Endothelial cell of umbilical vein (primary cell): ENCODE measurements at regions not wholly inside any gene's neighbourhood (a gene's known extent, or its start where the extent isn't known, plus 50 kb on each side); places are given as distances from the start of the nearest gene placed in this dataset.

Experiments used
- BruUV-seq: library from RNA; stranded (reverse); fragments of 400-500 nt; replicated peaks from 2 replicates; lab custom pipeline; 2021; lab: Mats Ljungman, UMichigan
- CTCF ChIA-PET: fragments of 300-600, 350-600 bp; sonication (Branson Sonifier 250); formaldehyde crosslinking; loops from one replicate; lab custom pipeline; 2021; ENCODE audit warnings: antibody characterized with exemption, inconsistent platforms; lab: Charles Lee
- POLR2A ChIA-PET: fragments of 300-600, 350-600 bp; sonication (Branson Sonifier 250); formaldehyde crosslinking; loops from one replicate; lab custom pipeline; 2021; ENCODE audit warnings: antibody characterized with exemption, inconsistent platforms; lab: Charles Lee
- DNase-seq: peaks from one replicate; pipeline ENCODE4 v3.0.0-alpha.2; 2011; ENCODE audit warnings: low read depth, low spot score
- FAIRE-seq: peaks from 2 replicates; lab custom pipeline; 2011; peaks lifted over from hg19 to GRCh38; lab: Jason Lieb, UNC
- H2AFZ ChIP-seq: 2 replicates; pipeline ENCODE4 v1.6.0; 2012; ENCODE audit warnings: low read depth, low read length, control low read depth, inconsistent platforms
- H3K27ac ChIP-seq: 2 replicates; pipeline ENCODE4 v1.5.1; 2011; ENCODE audit warnings: low read depth, mild to moderate bottlenecking, control low read depth, low read length, moderate library complexity; ENCODE audit not compliant: insufficient read depth
- H3K27me3 ChIP-seq, 2 experiments: 2 replicates each; pipeline versions ENCODE4 v1.6.0 to v1.6.1; 2011; ENCODE audit warnings: low read length in 2 of 2, mixed read lengths in 1 of 2; ENCODE audit not compliant: control insufficient read depth in 2 of 2, insufficient read depth in 2 of 2
- H3K36me3 ChIP-seq, 2 experiments: 2 replicates in 1 of 2; 3 replicates in 1 of 2; pipeline ENCODE4 v1.5.1; 2011; ENCODE audit warnings: low read length in 2 of 2, mild to moderate bottlenecking in 1 of 2, moderate library complexity in 1 of 2; ENCODE audit not compliant: control insufficient read depth in 2 of 2, insufficient read depth in 2 of 2; ENCODE audit errors: extremely low read depth in 1 of 2
- H3K4me1 ChIP-seq: 3 replicates; pipeline ENCODE4 v1.5.1; 2011; ENCODE audit warnings: mild to moderate bottlenecking, low read length; ENCODE audit not compliant: control insufficient read depth, insufficient read depth; ENCODE audit errors: extremely low read depth
- H3K4me2 ChIP-seq: 2 replicates; pipeline ENCODE4 v1.6.1; 2011; ENCODE audit warnings: low read length, control low read depth, mixed read lengths; ENCODE audit not compliant: insufficient read depth
- H3K4me3 ChIP-seq, 3 experiments: fragments of 200-600 bp in 1 of 3; sonication (generic), shearing (Covaris generic) in 1 of 3; replicated peaks in 1 of 3; 2 replicates each; pipeline ENCODE4 v1.5.1; 2011 to 2016; ENCODE audit warnings: control low read depth in 3 of 3, low read length in 3 of 3, mild to moderate bottlenecking in 2 of 3, inconsistent platforms in 1 of 3, low read depth in 1 of 3, moderate library complexity in 1 of 3; ENCODE audit not compliant: insufficient read depth in 1 of 3
- H3K79me2 ChIP-seq: 2 replicates; pipeline ENCODE4 v1.6.0; 2012; ENCODE audit warnings: low read length, inconsistent platforms; ENCODE audit not compliant: control insufficient read depth, insufficient read depth
- H3K9ac ChIP-seq: replicated peaks from 2 replicates; pipeline ENCODE3; 2011; ENCODE audit warnings: low read length, control low read depth; ENCODE audit not compliant: insufficient read depth; ENCODE audit errors: extremely low read depth
- H3K9me1 ChIP-seq: replicated peaks from 3 replicates; pipeline ENCODE4 v1.6.0; 2011; ENCODE audit warnings: mild to moderate bottlenecking, low read length; ENCODE audit not compliant: control insufficient read depth, insufficient read depth; ENCODE audit errors: extremely low read depth
- H3K9me3 ChIP-seq: replicated peaks from 2 replicates; pipeline ENCODE4 v1.5.1; 2012; ENCODE audit warnings: low read length, inconsistent platforms; ENCODE audit not compliant: control insufficient read depth, insufficient read depth
- H4K20me1 ChIP-seq: replicated peaks from 2 replicates; pipeline ENCODE3; 2011; ENCODE audit warnings: mild to moderate bottlenecking, low read length; ENCODE audit not compliant: control insufficient read depth, insufficient read depth; ENCODE audit errors: extremely low read depth
- GATA2 ChIP-seq: IDR thresholded peaks from 2 replicates; pipeline ENCODE4 v1.7.0; 2011; ENCODE audit warnings: low read depth, mild to moderate bottlenecking, moderate library complexity, mixed read lengths, low read length; ENCODE audit not compliant: insufficient read length, insufficient read depth
- JUN ChIP-seq: IDR thresholded peaks from 2 replicates; pipeline ENCODE4 v1.6.1; 2011; ENCODE audit warnings: borderline replicate concordance, low read depth; ENCODE audit not compliant: insufficient read length, insufficient read depth
- POLR2A ChIP-seq: IDR thresholded peaks from 2 replicates; pipeline ENCODE4 v1.6.1; 2012; ENCODE audit warnings: low read depth, mild to moderate bottlenecking, control low read depth, low read length
- POLR2AphosphoS5 ChIP-seq: IDR thresholded peaks from 2 replicates; pipeline ENCODE4 v1.6.1; 2012; ENCODE audit warnings: low read depth, mild to moderate bottlenecking, control low read depth, low read length, moderate library complexity; ENCODE audit not compliant: insufficient read depth
- dilution Hi-C: fragments of 300-500 bp; cut with MboI; formaldehyde crosslinking; loops from one replicate; pipeline ENCODE4 v1.15.0; 2019; ENCODE audit warnings: low sequenced_read_pairs; ENCODE audit not compliant: extremely low pct_ligation_motif_present
- intact Hi-C: fragments of 100-400 bp; cut with micrococcal nuclease; formaldehyde crosslinking; loops from one replicate; pipeline ENCODE4 v1.10.0; 2022
- TF ChIP-seq, protein P1 (sequence below), 2 donors: IDR thresholded peaks; 1 replicate in 1 of 2; 2 replicates in 1 of 2; pipeline ENCODE4 v1.5.1; 2011; ENCODE audit warnings: low read length in 2 of 2, mild to moderate bottlenecking in 2 of 2, moderate library complexity in 2 of 2, control low read depth in 1 of 2, inconsistent platforms in 1 of 2, low read depth in 1 of 2; ENCODE audit not compliant: insufficient read depth in 1 of 2; ENCODE audit errors: extremely low read depth in 1 of 2
- TF ChIP-seq, protein P2 (sequence below): IDR thresholded peaks from 2 replicates; pipeline ENCODE4 v1.6.1; 2011; ENCODE audit not compliant: insufficient read depth, insufficient read length

DNA sequence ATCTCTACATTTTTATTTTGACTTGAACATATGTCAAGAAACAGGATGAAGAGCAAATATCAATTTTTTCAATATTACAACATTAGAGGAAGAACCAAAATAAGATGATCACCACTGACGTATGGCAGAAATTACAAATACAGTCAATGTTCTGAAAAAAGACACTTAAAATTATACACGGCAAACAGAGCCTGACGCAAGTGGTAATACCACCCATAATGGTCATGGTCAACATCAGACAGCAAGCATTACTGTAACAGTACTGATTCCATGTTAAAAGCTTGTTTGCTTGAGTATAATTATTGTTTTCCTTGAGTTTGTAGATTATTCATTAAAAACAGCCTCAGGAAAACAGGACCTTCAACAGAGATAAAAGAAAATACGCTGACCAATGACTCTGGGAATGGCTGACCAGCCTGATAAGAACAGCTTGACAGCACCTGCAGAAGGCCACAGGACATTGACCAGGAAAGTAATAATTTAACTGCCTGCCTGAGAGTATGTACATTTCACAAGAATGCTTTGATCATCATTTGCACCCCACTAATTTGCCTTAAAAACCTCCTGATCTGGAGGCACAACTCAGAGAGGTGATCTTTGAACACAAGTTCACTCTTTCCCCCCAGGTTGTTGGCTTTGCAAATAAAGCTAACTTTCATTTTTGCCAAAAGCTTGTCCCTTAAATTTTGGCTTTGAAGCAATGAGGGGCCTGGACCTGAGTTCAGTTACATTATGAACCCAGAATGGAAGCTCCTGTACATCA is 187.3 kb downstream of the IPO8 start:
- intact Hi-C loops = no loop called here
- Histone ChIP-seq H3K4me3 (no peak overlapping the region), H3K9me3 (no peaks in the 10 kb centered on the region), H3K27ac (no peak overlapping the region), H3K4me2 (no peak overlapping the region), H2AFZ (no peak overlapping the region), H3K4me1 (no peaks in the 10 kb centered on the region), H3K36me3 (no peaks in the 10 kb centered on the region), H3K9me1 (no peaks in the 10 kb centered on the region), H3K27me3 (peaks cover 2% of the 10 kb centered on the region in 2 experiments), H4K20me1 (no peaks in the 10 kb centered on the region), H3K9ac (no peak overlapping the region), H3K79me2 (no peaks in the 10 kb centered on the region)
- dilution Hi-C loops = no loop called here
- FAIRE-seq (no peak), DNase-seq (no peak)
- TF ChIP-seq, protein P1, sequence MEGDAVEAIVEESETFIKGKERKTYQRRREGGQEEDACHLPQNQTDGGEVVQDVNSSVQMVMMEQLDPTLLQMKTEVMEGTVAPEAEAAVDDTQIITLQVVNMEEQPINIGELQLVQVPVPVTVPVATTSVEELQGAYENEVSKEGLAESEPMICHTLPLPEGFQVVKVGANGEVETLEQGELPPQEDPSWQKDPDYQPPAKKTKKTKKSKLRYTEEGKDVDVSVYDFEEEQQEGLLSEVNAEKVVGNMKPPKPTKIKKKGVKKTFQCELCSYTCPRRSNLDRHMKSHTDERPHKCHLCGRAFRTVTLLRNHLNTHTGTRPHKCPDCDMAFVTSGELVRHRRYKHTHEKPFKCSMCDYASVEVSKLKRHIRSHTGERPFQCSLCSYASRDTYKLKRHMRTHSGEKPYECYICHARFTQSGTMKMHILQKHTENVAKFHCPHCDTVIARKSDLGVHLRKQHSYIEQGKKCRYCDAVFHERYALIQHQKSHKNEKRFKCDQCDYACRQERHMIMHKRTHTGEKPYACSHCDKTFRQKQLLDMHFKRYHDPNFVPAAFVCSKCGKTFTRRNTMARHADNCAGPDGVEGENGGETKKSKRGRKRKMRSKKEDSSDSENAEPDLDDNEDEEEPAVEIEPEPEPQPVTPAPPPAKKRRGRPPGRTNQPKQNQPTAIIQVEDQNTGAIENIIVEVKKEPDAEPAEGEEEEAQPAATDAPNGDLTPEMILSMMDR (IDR thresholded peaks at IDR 0.05; ENCODE audit: extremely low read depth in 1 of 2, insufficient read depth in 1 of 2, low read depth in 1 of 2, low read length in 2 of 2) = no peak
- TF ChIP-seq, protein P2, sequence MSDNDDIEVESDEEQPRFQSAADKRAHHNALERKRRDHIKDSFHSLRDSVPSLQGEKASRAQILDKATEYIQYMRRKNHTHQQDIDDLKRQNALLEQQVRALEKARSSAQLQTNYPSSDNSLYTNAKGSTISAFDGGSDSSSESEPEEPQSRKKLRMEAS = no peak
- no peak for TF ChIP-seq GATA2
- no peak for TF ChIP-seq JUN
- no peak for TF ChIP-seq POLR2AphosphoS5
- TF ChIP-seq POLR2A = no peak
- ChIA-PET POLR2A (no interaction called here), CTCF (interaction anchor here (1.0 kb wide), 1 partner anchor 20 kb away, joined by 3 read pairs; no protein-coding TSS in a partner anchor)
- no TSS peak for BruUV-seq
